Gastroesophageal sphincter (tissue), 4 donors: ENCODE measurements at regions not wholly inside any gene's neighbourhood (a gene's known extent, or its start where the extent isn't known, plus 50 kb on each side); places are given as distances from the start of the nearest gene placed in this dataset.

Experiments
- ATAC-seq: fragments of 150-250 bp; one replicate; pipeline ENCODE4 v1.9.1; 2016; ENCODE audit warnings: mild to moderate bottlenecking, moderate library complexity
- H3K27ac ChIP-seq, 4 donors: fragments of 200-600 bp; sonication (generic) in 3 of 4; 1 replicate in 3 of 4; 2 replicates in 1 of 4; pipeline ENCODE4 v1.5.1; 2016 to 2019
- H3K27me3 ChIP-seq: fragments of 200-600 bp; sonication (generic); one replicate; pipeline ENCODE4 v1.5.1; 2019
- H3K36me3 ChIP-seq, 2 donors: fragments of 200-600 bp; sonication (generic); one replicate each; pipeline ENCODE4 v1.5.1; 2019; ENCODE audit warnings: control low read depth in 1 of 2
- H3K4me1 ChIP-seq, 3 donors: fragments of 200-600 bp; sonication (generic); 1 replicate in 2 of 3; 2 replicates in 1 of 3; pipeline ENCODE4 v1.5.1; 2016 to 2019; ENCODE audit warnings: control low read depth in 2 of 3
- H3K4me3 ChIP-seq, 2 donors: fragments of 200-600 bp; sonication (generic); one replicate each; pipeline ENCODE4 v1.5.1; 2019; ENCODE audit warnings: mild to moderate bottlenecking in 1 of 2, moderate library complexity in 1 of 2
- H3K9me3 ChIP-seq, 3 donors: fragments of 200-600 bp; sonication (generic); one replicate each; pipeline ENCODE4 v1.5.1; 2017 to 2019; ENCODE audit warnings: control low read depth in 2 of 3
- CTCF ChIP-seq, 4 experiments: fragments of 200-600 bp in 2 of 4; fragments of 450-650 bp in 2 of 4; sonication (generic) in 1 of 4; IDR thresholded peaks; one replicate each; pipeline ENCODE4 v1.5.1; 2017 to 2019; ENCODE audit warnings: antibody characterized with exemption in 4 of 4, mild to moderate bottlenecking in 2 of 4, moderate library complexity in 2 of 4
- EP300 ChIP-seq: sonication (generic); formaldehyde crosslinking; IDR thresholded peaks from one replicate; pipeline ENCODE4 v1.6.1; 2017; ENCODE audit warnings: antibody characterized with exemption, mild to moderate bottlenecking
- POLR2A ChIP-seq, 2 donors: fragments of 450-650 bp; IDR thresholded peaks; one replicate each; pipeline ENCODE4 v1.6.1; 2017; ENCODE audit warnings: antibody characterized with exemption in 2 of 2, mild to moderate bottlenecking in 2 of 2, moderate library complexity in 1 of 2
- POLR2AphosphoS5 ChIP-seq: sonication (generic); formaldehyde crosslinking; IDR thresholded peaks from one replicate; pipeline ENCODE4 v1.6.1; 2017; ENCODE audit warnings: antibody characterized with exemption
- whole genome bisulfite sequencing, 2 donors: methylation state at CpG; one replicate each; pipeline ENCODE4 v1.1.5; 2018; ENCODE audit warnings: low coverage in 1 of 2; 5-methylcytosine and 5-hydroxymethylcytosine counted together

- 80 to 82% methylated on average over 3 to 6 of the region's 7 CpGs for WGBS, 2 donors
- Histone ChIP-seq H3K27me3 (no peaks in the 10 kb centered on the region), H3K9me3 (no peaks in the 10 kb centered on the region), H3K36me3 (no peaks in the 10 kb centered on the region), H3K27ac (no peak overlapping the region), H3K4me3 (no peak overlapping the region), H3K4me1 (peaks cover 0 to under 1% (median 0%) of the 10 kb centered on the region in 3 donors)
- TF ChIP-seq POLR2A (IDR thresholded peaks at IDR 0.05) (no peak), CTCF (IDR thresholded peaks at IDR 0.05) (no peak), POLR2AphosphoS5 (no peak)
- no peak for ATAC-seq
Measured at GRCh38 chr7:46759711-46760480, 822.0 kb downstream of the TNS3 start.

DNA sequence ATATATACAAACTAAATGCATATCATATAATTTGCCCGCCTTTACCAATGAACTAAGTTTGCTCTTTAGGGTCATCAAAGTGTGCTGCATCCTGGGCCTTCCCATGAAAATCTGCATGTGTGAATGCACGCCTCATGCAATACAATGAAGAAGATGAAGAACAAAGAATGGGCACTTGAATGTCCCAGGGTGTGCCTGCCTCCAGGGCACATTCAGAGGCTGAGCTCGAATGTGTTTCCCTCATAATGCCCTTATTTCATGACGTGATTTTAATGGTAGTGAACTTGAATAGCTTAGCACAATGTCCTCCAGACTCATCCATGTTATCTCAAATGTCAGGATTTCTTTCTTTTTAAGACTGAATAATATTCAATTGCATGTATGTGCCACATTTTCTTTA lies 824.9 kb downstream of the TNS3 start:
- ATAC-seq: no peak
- no peaks in the 10 kb centered on the region for H3K36me3 ChIP-seq
- WGBS, 2 donors: 74 to 93% methylated on average over 4 of the region's 4 CpGs
- no peaks in the 10 kb centered on the region for H3K27me3 ChIP-seq
- H3K4me1 ChIP-seq: peaks cover 5 to 29% (median 8%) of the 10 kb centered on the region in 3 donors
- no peak overlapping the region for H3K27ac ChIP-seq
- no peak overlapping the region for H3K4me3 ChIP-seq
- TF ChIP-seq CTCF (IDR thresholded peaks at IDR 0.05) (no peak), POLR2AphosphoS5 (no peak), POLR2A (IDR thresholded peaks at IDR 0.05) (no peak)
- H3K9me3 ChIP-seq: no peaks in the 10 kb centered on the region

GRCh38 chr7:46756256-46756655 lies 825.7 kb downstream of the TNS3 start:
- Histone ChIP-seq H3K4me3 (no peak overlapping the region), H3K4me1 (peaks cover 5 to 32% (median 8%) of the 10 kb centered on the region in 3 donors), H3K36me3 (no peaks in the 10 kb centered on the region), H3K27ac (no peak overlapping the region), H3K27me3 (no peaks in the 10 kb centered on the region), H3K9me3 (no peaks in the 10 kb centered on the region)
- TF ChIP-seq POLR2AphosphoS5 (no peak), POLR2A (IDR thresholded peaks at IDR 0.05) (no peak), EP300 (no peak), CTCF (IDR thresholded peaks at IDR 0.05) (no peak)
- ATAC-seq: no peak
- WGBS, 2 donors: 86 to 90% methylated on average over 1 of the region's 1 CpG

DNA sequence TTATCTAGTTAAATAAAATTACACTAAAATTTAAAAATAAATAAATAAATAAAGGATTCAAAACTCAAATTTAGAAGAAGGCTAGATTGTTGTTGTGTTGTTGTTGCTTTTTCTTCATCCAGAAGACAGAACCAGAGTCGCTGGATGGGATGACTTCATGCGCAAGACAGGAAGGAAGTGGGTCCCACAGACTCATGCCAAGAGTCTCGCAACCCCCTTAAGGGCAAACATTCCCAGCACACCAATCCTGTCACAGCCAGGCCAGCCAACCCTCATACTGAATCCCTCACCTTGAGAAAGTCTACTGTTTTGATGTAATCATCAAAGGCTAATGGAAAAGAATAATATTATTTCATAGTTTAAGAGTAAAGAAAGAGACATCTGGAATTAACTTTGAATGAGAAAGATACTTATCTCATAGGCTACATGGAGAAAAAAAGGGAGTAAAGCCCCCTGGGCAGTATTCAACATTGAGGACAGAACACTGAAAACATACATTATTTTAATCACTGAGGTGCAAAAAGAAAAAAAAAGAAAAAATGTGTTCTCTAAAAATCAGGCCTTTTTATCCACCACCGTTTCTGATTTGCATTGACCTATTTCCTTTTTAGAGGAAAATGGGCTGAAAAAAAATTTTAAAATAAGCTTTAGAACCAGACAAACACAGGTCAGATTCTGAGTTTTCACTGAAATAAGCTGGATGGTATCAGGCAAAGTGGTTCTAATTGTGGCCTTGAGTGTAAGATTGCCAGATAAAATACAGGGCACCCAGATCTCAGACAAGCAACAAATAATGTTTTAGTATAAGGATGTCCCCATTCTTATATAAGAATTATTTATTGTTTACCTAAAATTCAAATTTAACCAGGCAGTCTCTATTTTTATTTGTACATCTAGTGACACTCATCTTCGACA lies 826.5 kb downstream of the TNS3 start:
- no peaks in the 10 kb centered on the region for H3K9me3 ChIP-seq
- H3K27me3 ChIP-seq: no peaks in the 10 kb centered on the region
- H3K36me3 ChIP-seq: no peaks in the 10 kb centered on the region
- TF ChIP-seq POLR2A (IDR thresholded peaks at IDR 0.05): no peak
- TF ChIP-seq CTCF (IDR thresholded peaks at IDR 0.05): no peak
- TF ChIP-seq EP300: no peak
- TF ChIP-seq POLR2AphosphoS5: no peak
- no peak overlapping the region for H3K4me3 ChIP-seq
- peak overlapping the region in 2 of 4 donors; percentile 68 to 76 for H3K27ac ChIP-seq
- no peak for ATAC-seq
- peaks cover 5 to 32% (median 8%) of the 10 kb centered on the region in 3 donors for H3K4me1 ChIP-seq
- WGBS, 2 donors: 68 to 85% methylated on average over 4 to 5 of the region's 5 CpGs
